DOHH2 (cell line): ENCODE measurements at regions not wholly inside any gene's neighbourhood (a gene's known extent, or its start where the extent isn't known, plus 50 kb on each side); places are given as distances from the start of the nearest gene placed in this dataset.

Source experiments
- H3F3A ChIP-seq: fragments of 200-600 bp; sonication (generic), shearing (Covaris generic); 2 replicates; pipeline ENCODE4 v1.6.0; 2016; ENCODE audit warnings: antibody characterized with exemption, mild to moderate bottlenecking; ENCODE audit not compliant: control insufficient read depth, insufficient read depth
- H3K27ac ChIP-seq: fragments of 200-600 bp; sonication (generic); 2 replicates; pipeline ENCODE4 v1.5.1; 2014; ENCODE audit warnings: low read depth, mild to moderate bottlenecking, low read length, moderate library complexity
- H3K27me3 ChIP-seq: fragments of 200-600 bp; sonication (generic); 2 replicates; pipeline ENCODE4 v1.6.1; 2014; ENCODE audit warnings: mild to moderate bottlenecking, low read length, mixed read lengths; ENCODE audit not compliant: control insufficient read depth
- H3K36me3 ChIP-seq: fragments of 200-600 bp; sonication (generic); 2 replicates; pipeline ENCODE4 v1.6.1; 2014; ENCODE audit warnings: mild to moderate bottlenecking, low read length, moderate library complexity, mixed read lengths; ENCODE audit not compliant: control insufficient read depth
- H3K4me1 ChIP-seq: fragments of 200-600 bp; sonication (generic); 2 replicates; pipeline ENCODE4 v1.6.1; 2014; ENCODE audit warnings: mild to moderate bottlenecking, low read length, mixed read lengths; ENCODE audit not compliant: control insufficient read depth
- H3K4me2 ChIP-seq: fragments of 200-600 bp; sonication (generic); 2 replicates; pipeline ENCODE4 v1.6.0; 2014; ENCODE audit warnings: mild to moderate bottlenecking, low read length, moderate library complexity
- H3K4me3 ChIP-seq: fragments of 200-600 bp; sonication (generic); 2 replicates; pipeline ENCODE4 v1.5.1; 2014; ENCODE audit warnings: mild to moderate bottlenecking, low read length, mixed read lengths
- H3K79me2 ChIP-seq: fragments of 200-600 bp; sonication (generic); 2 replicates; pipeline ENCODE4 v1.6.1; 2014; ENCODE audit warnings: mild to moderate bottlenecking, low read length, mixed read lengths; ENCODE audit not compliant: control insufficient read depth
- H3K9me2 ChIP-seq: fragments of 200-600 bp; sonication (generic); replicated peaks from 2 replicates; pipeline ENCODE4 v1.6.1; 2014; ENCODE audit warnings: mild to moderate bottlenecking, low read length, mixed read lengths; ENCODE audit not compliant: control insufficient read depth
- H3K9me3 ChIP-seq: fragments of 200-600 bp; sonication (generic); 2 replicates; pipeline ENCODE4 v1.6.1; 2014; ENCODE audit warnings: antibody characterized with exemption, low read length, mixed read lengths; ENCODE audit not compliant: control insufficient read depth, insufficient read depth
- H4K20me1 ChIP-seq: fragments of 200-600 bp; sonication (generic); 2 replicates; pipeline ENCODE4 v1.6.0; 2014; ENCODE audit warnings: low read depth, mild to moderate bottlenecking, antibody characterized with exemption, low read length, moderate library complexity; ENCODE audit not compliant: control insufficient read depth, insufficient read depth
- EZH2phosphoT487 ChIP-seq: fragments of 200-600 bp; sonication (generic); IDR thresholded peaks from 2 replicates; pipeline ENCODE4 v1.6.1; 2017; ENCODE audit warnings: borderline replicate concordance, mild to moderate bottlenecking, antibody characterized with exemption, low read length, moderate library complexity, mixed read lengths
- TF ChIP-seq, protein P1 (sequence below): fragments of 200-600 bp; sonication (generic); IDR thresholded peaks from one replicate; pipeline ENCODE4 v1.5.1; 2014; ENCODE audit warnings: antibody characterized with exemption, mild to moderate bottlenecking, low read depth, low read length; ENCODE audit not compliant: poor library complexity, severe bottlenecking

DNA sequence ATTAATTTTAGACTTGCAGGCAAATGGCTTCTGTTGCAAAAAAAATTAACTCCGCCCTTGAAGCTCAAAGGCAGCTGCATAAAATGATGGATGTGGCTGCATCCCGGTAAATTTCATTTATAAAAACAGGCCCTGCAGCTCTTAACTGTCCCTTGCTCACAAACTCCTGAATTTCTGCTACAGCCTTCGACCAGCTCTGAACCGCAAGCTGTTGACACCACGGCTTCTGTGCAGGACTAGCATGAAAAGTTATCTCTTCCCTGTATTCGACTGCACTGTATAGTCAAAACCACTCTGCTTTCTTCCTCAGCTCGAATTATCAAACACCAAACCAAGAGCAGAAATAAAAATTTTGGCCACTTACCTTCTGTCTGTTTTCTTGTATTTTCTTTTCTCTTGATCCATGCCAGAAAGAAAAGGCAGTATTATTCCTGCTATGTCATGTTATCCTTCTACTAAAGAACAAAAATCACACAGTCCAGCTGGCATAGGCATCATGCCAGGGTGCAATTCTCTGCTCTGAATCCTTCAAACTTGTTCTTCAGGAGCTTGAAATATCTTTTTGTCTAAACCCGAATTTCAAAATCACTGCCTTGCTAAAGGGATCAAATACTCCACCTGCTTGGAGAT, 195.5 kb upstream of the NCAM2 start:
- no peaks in the 10 kb centered on the region for H3K4me1 ChIP-seq
- H4K20me1 ChIP-seq, result no peaks in the 10 kb centered on the region
- no peak overlapping the region for H3K4me2 ChIP-seq
- no peaks in the 10 kb centered on the region for H3F3A ChIP-seq
- no peaks in the 10 kb centered on the region for H3K9me2 ChIP-seq
- no peaks in the 10 kb centered on the region for H3K27me3 ChIP-seq
- TF ChIP-seq, protein P1, sequence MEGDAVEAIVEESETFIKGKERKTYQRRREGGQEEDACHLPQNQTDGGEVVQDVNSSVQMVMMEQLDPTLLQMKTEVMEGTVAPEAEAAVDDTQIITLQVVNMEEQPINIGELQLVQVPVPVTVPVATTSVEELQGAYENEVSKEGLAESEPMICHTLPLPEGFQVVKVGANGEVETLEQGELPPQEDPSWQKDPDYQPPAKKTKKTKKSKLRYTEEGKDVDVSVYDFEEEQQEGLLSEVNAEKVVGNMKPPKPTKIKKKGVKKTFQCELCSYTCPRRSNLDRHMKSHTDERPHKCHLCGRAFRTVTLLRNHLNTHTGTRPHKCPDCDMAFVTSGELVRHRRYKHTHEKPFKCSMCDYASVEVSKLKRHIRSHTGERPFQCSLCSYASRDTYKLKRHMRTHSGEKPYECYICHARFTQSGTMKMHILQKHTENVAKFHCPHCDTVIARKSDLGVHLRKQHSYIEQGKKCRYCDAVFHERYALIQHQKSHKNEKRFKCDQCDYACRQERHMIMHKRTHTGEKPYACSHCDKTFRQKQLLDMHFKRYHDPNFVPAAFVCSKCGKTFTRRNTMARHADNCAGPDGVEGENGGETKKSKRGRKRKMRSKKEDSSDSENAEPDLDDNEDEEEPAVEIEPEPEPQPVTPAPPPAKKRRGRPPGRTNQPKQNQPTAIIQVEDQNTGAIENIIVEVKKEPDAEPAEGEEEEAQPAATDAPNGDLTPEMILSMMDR, result no peak
- no peak for TF ChIP-seq EZH2phosphoT487
- H3K4me3 ChIP-seq, result no peak overlapping the region
- peaks cover 3% of the 10 kb centered on the region; the same call in 1 of the 2 replicates for H3K9me3 ChIP-seq
- no peaks in the 10 kb centered on the region for H3K36me3 ChIP-seq
- no peaks in the 10 kb centered on the region for H3K79me2 ChIP-seq
- no peak overlapping the region for H3K27ac ChIP-seq

DNA sequence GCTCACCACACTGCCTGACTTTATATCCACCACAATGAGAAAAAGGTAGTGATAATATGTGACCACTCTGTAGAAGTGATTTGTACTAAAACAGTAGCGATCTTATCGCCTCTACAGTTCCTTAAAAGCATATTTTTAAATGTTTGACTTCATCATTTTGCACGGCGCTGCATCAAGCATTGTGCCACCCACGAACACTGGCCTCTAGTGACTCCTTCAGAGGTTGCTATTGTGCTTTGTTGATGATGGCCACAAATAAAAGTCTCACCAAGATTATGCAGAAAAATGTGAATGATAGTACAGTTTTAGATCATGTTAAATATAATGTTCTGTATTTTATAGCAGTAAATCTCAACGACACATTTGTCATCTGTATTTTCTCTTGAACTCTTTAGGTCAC, 186.5 kb upstream of the NCAM2 start:
- H3K9me2 ChIP-seq, result no peaks in the 10 kb centered on the region
- H3K36me3 ChIP-seq, result no peaks in the 10 kb centered on the region
- no peaks in the 10 kb centered on the region for H3K27me3 ChIP-seq
- no peaks in the 10 kb centered on the region for H3K9me3 ChIP-seq
- TF ChIP-seq EZH2phosphoT487, result no peak
- TF ChIP-seq, protein P1, result no peak
- no peak overlapping the region for H3K4me2 ChIP-seq
- H3K4me1 ChIP-seq, result no peaks in the 10 kb centered on the region
- no peaks in the 10 kb centered on the region for H4K20me1 ChIP-seq
- no peak overlapping the region for H3K27ac ChIP-seq
- no peaks in the 10 kb centered on the region for H3K79me2 ChIP-seq
- H3F3A ChIP-seq, result no peaks in the 10 kb centered on the region
- no peak overlapping the region for H3K4me3 ChIP-seq

DNA sequence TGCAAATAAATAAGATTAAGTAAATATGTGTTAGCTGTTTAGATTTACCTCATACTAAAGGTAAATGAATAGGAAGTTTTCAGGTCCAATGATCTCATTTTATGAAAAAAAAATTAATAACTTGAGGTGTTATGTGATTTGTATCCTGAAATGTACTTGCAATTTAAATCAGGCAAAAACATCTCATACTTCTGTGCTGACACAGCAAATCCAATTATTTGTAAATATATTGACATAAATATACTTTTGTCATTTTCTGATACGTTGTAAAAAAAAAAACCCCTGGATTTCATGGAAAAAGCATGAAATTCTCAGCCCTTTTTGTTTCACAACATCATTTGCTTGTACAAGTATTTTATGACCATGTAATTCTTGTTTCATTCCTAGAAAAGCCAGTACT, 184.1 kb upstream of the NCAM2 start:
- TF ChIP-seq EZH2phosphoT487, result no peak
- TF ChIP-seq, protein P1, result no peak
- no peaks in the 10 kb centered on the region for H3K36me3 ChIP-seq
- peaks cover 4% of the 10 kb centered on the region; the same call in 1 of the 2 replicates for H3K9me3 ChIP-seq
- H3K27me3 ChIP-seq, result no peaks in the 10 kb centered on the region
- H3F3A ChIP-seq, result no peaks in the 10 kb centered on the region
- no peaks in the 10 kb centered on the region for H4K20me1 ChIP-seq
- no peak overlapping the region for H3K27ac ChIP-seq
- H3K4me3 ChIP-seq, result no peak overlapping the region
- no peak overlapping the region for H3K4me2 ChIP-seq
- no peaks in the 10 kb centered on the region for H3K9me2 ChIP-seq
- H3K4me1 ChIP-seq, result no peaks in the 10 kb centered on the region
- H3K79me2 ChIP-seq, result no peaks in the 10 kb centered on the region
